ENCODE measurements at regions not wholly inside any gene's neighbourhood (a gene's known extent, or its start where the extent isn't known, plus 50 kb on each side); places are given as distances from the start of the nearest gene placed in this dataset.
"Not testable (repeated sequence)": the region's sequence is repeated elsewhere in the genome, so short reads cannot be mapped to it uniquely, and the experiment has no call there.

DNA sequence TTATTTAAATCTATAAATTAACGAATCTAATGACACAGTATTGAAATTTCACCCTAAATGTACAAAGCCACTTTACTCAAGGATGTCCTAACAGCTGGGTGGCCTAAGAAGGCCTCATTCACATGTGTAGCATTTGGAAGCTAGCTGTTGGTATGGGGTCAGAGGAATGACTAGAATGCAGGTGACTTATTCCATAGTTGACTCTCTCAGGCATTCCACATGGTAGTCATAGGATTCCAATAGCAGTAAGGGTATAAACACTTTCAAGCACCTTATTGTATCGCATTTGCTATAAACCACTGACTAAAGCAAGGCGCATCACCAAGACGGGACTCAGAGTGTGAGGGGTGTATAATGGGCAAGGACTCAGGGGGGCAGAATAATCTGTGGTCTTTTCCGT is 294.8 kb upstream of the EPHA3 start:
- DNase-seq, result no peak

DNA sequence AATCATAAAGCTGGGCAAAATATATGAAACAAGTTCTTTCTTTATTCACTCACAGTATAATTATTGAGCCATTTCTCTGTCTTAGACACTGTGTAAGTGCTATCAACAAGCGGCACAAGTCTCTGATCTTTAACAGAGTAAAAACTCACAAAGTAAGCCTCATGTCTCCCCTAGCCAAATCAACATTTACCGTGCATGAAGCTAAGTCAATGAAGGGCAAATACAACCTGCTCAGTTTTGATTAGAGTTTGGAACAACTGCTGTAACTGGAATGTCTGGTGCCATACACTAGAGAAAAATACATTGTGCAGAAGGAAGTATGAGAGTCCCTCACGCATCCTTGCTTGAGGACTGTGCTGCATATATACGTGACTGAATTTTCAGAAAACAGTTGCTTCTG is 291.0 kb upstream of the EPHA3 start:
- no peak for DNase-seq

DNA sequence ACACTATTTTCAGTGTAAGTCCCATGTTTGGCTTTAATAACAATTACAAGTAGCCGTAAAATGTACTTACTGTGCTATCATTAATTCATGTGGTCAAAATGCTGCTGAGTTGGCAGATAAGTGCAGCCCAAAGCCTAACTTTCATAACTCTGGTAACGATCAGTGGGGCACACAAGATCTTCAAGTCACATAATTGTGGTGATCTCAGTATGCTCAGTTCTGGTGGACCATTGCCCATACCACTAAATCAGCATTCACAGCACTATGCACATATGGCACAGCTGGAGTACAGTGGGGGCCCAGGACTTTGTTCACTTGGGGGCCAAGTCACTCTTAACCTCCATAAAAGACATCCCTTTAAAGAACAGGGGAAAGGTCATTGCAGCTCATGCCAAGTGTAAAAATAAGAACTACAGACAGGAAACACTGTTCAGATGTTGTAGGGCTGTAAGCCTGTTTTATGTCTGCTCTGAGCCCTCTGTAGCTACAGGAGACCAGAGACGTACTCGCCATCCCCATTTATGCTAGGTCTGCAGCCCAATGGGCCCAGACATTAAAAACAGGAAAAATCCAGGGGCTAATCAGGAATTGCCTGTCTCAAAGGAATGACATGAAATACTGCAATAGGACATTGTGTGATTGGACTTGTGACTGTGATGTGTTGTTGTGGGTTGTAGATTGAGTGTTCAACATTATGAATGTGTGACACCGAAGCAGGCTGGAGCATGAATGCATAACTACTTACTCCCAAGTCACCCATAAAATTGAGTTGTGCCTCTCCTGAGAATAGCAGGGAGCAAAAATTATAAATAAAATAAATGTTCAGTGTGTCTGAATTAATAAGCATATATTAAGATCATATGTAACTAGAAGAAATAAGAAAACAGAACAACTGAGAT is 282.5 kb upstream of the EPHA3 start:
- no peak for DNase-seq

DNA sequence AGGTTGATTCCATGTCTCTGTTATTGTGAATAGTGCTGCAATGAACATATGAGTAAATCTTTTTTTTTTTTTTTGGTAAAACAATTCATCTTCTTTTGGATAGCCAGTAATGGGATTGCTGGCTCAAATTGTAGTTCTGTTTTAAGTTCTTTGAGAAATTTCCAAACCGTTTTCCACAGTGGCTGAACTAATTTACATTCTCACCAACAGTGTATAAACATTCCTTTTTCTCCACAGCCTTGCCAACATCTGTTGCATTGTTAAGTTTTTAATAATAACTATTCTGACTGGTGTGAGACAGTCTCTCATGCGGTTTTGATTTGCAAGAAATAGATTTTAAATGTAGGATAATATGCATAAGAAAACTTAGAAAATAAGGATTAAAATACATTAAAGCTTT is 279.0 kb upstream of the EPHA3 start:
- DNase-seq, result no peak

DNA sequence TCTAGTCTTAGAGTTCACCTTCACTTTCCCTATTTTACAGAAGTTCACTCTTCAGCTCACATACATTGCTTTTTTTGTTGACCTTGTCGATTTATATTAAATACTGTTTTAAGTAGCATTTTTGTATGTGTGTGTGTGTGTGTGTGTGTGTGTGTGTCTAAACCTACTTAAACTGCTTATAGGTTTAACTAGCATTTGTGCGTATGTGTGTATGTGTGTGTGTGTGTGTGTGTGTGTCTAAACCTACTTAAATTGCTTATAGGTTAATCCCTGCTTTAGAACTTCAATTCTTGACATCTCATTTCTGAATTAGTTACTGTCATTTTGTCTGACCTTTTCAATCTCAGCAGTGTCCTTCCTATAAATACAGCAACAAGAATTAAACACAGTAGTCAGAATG is 254.8 kb upstream of the EPHA3 start:
- no peak for DNase-seq

DNA sequence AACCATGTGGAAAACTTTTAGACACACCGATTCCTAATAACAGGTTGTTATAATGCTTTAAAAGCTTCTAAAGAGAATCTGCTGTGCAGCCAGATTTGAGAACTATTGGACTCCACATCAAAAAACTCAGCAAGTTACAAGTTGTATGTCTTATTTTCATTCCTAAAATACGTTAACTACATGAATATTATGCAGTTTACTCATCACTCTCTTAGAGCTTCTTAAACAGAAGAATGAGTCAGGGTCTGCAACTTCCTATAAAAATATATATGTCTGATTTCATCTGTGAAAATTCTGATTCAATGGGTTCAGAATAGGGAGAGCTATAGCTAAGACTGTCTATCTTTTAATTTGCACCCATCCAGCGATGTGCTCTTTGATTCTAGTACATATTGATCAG is 244.2 kb upstream of the EPHA3 start:
- DNase-seq, result no peak

DNA sequence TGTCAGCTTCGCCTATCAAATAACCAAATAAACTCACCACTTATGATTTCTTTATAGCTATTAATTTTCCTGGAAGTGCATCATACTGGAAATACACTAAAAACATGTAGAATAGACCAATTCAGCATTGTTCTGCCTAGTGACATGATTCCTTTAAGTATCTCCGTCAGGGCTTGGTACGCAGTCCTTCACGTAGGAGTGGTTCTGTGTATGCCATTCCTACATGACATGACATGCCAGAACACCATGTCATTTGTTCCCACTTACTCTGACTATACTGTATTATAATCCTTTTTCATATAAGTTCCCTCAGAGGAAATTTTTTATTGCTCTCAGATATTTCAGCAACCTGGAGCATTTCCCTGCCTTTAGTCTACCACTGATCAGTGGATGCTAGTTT is 230.7 kb upstream of the EPHA3 start:
- DNase-seq, result no peak

DNA sequence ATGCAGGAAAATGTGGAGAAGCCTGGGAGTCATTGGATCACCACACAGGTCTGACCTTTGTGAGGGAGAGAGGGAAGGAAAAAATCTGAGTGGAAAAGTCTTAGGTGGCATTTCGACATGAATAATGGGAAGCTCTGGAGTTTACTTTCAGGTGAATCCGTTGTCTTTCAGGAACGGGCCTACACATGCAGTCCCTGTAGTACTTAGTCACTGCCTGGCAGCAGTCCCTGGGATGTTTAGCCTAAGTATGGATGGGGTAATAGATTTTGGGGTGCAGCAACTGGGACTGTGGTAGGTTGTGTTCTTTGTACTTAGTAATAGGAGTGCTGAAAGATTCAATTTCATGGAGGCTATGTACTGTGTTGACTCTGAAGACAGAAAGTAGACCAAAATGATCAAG is 227.5 kb upstream of the EPHA3 start:
- DNase-seq, result no peak

DNA sequence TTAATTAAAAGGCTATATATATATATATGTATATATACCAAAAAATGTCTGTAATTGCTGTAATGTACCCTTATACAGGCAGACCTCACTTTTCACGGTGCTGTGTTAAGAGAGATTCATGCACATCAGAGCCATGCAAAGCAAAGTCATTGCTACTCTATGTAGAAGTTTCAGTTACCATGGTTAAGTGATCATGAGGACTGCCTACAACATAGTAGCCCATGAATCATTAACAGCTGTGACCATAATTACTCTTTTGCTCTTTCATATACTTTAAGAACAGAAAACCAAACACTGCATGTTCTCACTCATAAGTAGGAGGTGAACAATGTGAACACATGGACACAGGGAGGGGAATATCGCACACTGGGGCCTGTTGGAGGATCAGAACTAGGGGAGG is 225.3 kb upstream of the EPHA3 start:
- DNase-seq, result no peak

DNA sequence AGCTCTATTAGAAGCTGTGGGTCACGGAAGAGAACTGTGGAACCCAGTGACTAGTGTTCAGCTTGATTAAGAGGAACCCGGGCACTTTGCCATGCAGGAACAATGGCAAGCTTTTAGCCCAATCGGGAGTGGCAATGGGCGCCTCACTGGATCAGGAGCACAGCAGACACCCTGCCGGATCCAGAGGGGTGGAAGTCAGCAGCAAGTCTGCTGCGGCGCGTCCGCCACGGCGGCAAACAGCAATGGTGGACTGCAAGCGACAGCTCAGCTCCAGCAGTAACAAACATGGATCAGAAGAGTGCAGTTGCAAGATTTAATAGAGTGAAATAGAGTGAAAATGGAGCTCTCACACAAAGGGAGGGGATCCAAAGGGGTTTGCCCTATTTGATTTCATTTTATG is 220.8 kb upstream of the EPHA3 start:
- not testable (repeated sequence) for DNase-seq

DNA sequence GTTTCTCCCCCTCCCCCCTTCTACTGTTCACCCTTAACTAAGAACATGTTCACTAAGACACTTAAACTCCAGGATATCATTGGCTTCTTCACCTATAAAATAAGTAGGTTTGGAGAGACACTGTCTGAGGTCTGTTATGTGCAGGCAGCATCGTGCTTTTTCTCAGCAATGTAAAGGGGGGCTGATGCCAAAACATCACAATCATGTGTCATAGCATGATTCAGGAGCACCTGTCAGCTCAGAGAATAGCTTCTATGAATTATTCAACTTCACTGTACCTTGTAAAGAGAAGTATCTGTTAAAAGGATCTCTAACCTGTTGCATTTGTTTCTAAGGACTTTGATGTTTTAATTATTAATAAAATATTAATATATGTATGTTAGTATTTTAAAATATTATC is 211.4 kb upstream of the EPHA3 start:
- DNase-seq, result no peak

DNA sequence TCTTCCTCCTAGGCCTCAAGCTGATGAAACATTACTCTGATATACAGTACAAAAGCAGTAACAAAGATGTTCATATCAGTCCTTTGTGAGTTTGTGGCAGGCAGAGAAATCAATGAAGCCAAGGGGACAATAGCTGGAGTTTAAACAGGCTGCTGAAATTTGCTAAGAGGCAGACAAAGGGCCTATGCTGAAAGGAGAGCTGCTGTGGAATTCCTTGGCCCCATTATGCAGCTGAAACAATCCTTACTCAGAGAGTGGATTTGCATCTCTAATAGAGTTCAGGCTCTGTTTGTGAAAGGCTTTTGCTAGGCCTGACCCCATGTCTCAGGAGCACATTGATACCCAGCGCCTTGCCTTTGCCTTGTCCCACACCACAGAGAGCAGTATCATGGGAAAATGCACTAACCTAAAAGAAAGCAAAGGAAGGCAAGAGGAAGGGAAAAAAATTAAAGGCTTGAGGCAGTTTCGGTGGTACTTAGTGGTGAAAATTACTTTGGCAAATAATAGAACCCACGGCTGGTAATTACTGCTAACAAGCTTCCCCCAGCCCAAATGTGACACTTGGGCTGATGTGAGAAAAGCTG is 195.0 kb upstream of the EPHA3 start:
- DNase-seq, result no peak

DNA sequence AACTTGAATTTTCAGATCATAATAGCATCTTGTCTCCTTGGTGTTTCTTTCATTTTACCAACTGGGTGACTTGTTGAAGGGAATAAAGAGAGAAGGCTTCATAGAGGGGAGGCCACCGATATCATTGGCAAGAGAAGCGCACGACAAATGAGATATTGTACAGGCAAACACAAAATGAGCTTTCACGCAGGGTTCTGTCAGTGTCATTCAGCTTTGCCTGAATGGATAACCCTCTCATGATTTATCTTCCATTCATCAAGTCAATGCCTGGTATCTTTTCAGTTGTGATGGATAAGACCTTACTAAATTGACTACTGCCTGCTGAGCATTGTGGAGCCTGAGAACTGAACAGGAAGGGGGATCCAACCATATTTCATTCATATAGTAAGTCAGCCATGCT is 188.6 kb upstream of the EPHA3 start:
- DNase-seq, result no peak

DNA sequence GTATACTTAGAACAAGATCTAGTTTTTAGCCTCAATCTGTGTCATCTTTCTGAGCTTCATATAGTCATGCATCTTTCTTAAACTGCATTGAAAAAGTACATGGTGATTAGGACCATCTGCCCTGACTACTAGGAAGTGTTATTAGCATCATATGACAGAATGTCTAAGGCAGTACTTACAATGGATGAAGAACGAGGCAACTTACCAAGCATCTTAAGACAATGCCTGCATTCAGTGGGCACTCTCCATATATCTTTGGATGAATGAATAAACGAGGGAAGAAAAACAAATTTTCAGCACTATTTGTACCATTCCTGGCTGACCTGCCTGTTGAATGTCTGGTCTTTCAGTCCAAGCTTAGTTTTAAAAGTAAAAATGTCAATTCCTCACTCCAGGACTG is 185.4 kb upstream of the EPHA3 start:
- no peak for DNase-seq

DNA sequence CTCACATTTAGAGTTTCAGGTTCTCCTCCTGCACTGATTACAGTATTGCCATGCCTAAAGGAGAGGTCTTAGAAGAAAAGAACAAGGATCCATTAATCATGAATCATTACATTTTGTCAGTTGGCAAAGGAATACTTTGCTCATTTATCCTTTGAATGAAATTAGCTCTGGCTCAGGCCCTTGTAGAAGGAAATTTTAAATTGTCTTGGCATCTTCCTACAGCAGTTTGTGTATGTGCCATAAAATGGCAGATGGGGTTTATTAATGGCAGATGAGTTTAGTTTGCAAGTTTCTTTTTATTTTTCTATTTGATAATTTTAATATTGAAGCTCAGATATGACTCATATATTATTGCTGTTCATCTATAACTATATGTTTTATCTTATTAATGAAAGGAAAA is 181.2 kb upstream of the EPHA3 start:
- no peak for DNase-seq

DNA sequence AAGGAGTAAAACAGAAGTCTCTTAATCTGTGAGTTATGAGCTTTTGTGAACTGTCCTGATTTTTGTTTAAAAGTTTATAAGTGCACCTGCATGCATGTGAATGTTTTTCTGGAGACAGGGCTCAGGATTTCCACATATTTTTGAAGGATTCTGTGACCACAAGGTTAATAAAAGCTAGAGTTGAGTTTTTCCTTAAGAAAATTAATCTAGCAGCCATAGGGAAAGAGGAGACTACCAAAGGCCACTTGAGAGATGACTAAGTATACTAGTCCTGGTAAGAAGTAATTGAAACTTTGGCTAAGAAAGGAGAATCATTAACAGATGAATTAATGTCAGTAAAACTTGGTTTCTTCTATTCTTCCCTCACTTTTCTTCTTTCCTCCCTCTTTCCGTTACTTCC is 176.8 kb upstream of the EPHA3 start:
- no peak for DNase-seq

DNA sequence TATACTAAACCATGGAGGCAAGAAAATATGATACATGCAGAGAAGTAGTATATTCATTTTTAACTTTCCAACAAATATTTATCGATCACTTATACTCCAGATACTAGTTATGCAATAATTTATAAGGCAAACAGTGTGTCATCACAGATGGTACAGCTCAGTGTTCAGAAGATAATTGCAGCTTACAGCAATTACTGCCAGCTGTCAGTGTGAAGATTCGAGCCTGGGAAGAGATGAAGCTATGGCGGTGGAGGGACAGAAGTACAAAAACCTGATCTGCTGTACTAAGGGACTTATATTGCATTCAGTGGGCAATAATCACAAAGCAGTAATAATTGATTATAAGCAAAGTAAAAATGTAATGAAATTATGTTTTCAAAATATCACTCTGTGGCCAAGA is 170.6 kb upstream of the EPHA3 start:
- DNase-seq, result no peak

DNA sequence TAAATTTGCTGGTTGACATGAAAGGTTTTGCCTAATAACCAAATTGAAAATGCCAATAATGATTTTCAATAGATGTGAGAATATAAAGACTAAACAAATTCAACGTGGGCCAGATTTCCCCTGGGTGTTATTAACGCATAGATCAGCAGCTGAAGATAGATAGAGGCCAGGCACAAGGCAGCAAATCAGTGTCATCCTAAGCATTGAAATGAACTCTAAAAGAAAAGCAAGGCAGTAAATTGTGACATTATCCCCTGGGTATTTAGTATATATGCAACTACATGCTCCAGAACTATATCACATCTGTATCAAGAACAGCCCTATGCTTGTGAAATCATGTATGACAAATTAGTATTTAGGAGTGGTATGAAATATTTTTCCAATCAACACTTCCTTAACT is 167.1 kb upstream of the EPHA3 start:
- no peak for DNase-seq

DNA sequence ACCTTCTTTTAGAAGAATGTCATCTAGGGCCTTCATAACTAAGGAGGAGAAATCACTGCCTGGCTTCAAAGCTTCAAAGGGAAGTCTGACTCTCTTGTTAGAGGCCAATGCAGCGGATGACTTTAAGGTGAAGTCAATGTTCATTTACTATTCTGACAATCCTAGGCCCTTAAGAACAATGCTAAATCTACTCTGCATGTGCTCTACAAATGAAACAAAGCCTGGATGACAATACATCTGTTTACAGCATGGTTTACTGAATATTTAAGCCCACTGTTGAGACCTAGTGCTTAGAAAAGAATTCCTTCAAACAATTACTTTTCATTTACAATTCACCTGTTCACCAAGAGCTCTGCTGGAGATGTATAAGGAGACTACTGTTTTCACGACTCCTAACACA is 160.4 kb upstream of the EPHA3 start:
- no peak for DNase-seq

DNA sequence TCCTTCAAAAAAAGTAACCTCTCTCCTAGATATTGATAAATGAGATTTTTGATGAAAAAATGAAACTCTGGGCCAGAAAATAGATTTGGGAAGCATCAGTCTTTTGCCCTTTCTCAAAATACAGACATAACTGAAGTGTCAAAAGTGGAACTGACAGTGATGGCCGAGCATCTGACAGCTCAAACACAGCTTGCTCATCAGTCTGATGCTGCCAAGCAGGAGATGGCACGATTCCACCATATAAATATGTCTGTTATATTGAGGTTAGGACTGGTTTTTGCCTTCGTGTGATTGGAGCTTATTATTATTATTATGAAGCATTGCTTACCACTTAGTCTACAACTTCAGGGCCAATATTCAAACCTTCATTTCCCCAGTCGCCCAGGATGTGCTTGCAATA is 152.6 kb upstream of the EPHA3 start:
- no peak for DNase-seq

DNA sequence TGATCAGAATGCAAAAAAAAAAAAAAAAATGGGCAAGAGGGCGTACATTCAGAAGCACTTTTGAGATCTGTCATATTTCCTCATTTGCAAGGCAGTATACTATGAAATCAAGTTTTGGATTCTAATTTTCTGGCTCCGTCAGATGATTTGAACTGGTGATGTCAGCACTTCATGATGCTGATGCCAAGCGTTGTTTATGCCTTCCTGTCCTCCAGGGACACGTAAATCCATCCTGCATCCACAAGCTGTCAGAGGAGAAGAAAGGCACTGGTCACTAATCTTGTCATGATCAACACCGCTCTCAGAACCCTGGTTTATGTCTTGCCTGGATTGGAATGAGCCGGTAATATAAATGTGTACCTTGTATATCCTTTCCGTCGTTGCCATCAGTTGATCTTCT is 152.1 kb upstream of the EPHA3 start:
- DNase-seq, result no peak

DNA sequence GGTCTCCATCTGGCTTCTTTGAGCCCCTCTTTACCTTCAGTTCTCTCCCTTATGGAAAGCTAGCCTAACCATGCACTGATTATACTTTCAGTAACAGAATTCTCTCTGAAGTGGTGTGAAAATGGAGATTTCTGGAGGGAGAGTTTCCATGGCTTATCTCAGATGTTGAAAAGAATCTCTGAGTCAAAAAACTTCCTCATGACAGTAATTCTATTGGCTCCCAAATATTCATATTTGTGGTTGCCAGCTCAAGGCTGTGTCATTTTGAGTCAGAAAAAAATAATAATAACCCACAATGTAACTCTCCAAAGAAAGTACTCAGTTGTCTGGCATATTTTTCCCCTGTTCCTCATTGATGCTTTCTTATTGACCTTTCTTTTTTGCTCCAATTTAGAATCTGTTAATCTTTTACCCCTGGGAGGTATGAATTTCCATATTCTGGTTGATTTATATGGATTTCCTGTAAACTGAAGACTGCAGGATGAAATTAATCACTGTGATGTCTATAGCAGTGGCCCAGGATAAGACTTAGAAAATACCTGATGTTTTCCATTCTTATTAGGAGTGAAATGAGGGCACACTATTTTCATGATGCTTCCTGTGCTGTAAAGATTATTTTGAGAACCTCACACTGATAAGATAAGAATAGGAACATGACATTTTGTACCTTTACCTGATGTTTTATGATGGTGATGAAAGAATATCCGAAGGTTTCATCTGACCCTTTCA is 149.5 kb upstream of the EPHA3 start:
- no peak for DNase-seq

DNA sequence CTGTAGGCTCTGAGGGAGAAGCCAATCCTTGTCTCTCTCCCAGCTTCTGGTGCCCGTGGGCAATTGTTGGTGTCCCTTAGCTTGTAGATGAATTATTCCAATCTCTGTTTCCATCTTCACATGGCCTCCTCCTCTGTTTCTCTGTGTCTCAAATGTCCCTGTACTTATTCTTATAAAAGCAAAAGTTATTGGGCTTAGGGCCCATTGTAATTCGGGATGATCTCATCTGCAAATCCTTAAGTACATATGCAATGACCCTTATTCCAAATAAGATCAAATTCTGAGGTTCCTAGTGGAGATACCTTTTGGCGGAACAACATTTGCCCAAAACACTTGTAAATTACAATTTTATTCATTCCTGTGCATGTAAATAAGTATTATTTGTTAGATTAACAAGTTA is 147.4 kb upstream of the EPHA3 start:
- no peak for DNase-seq

DNA sequence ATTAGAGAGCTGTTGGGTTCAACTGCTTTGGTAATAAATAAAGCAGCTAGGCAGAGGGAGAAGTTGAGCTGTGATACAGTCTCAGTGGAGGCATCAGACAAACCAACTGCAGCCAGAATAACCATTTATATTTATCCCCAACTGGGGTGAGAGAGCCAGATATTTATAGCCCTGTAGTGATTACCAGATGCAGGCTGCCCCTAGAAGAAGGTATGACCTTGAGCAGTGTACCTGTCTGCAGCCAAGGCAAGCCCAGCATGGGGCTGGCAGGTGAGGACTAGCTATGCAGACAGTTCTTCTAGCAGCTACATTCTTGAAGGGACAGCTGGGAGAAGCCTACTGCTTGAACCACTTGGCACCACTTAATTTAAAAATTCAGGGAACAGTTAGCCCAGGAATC is 144.4 kb upstream of the EPHA3 start:
- DNase-seq, result no peak

All from T-helper 2 cell (primary cell).